Neural progenitor cell (in vitro differentiated cells): ENCODE measurements at regions not wholly inside any gene's neighbourhood (a gene's known extent, or its start where the extent isn't known, plus 50 kb on each side); places are given as distances from the start of the nearest gene placed in this dataset.
"Not testable (repeated sequence)": the region's sequence is repeated elsewhere in the genome, so short reads cannot be mapped to it uniquely, and the experiment has no call there.

Experiments used
- DNase-seq: peaks from one replicate; pipeline ENCODE4 v3.0.0-alpha.2; 2016; ENCODE audit warnings: low spot score
- H2AFZ ChIP-seq: fragments of 200-600 bp; sonication (generic); replicated peaks from 2 replicates; pipeline ENCODE4 v1.6.1; 2016; ENCODE audit warnings: antibody characterized with exemption
- H3F3A ChIP-seq: fragments of 200-600 bp; sonication (generic); 2 replicates; pipeline ENCODE4 v1.6.1; 2016; ENCODE audit warnings: antibody characterized with exemption, low read depth
- H3K27ac ChIP-seq: fragments of 200-600 bp; sonication (generic); 2 replicates; pipeline ENCODE4 v1.5.1; 2016; ENCODE audit warnings: mild to moderate bottlenecking
- H3K27me3 ChIP-seq: fragments of 200-600 bp; sonication (generic); 2 replicates; pipeline ENCODE4 v1.6.1; 2016; ENCODE audit warnings: mild to moderate bottlenecking, moderate library complexity
- H3K36me3 ChIP-seq: fragments of 200-600 bp; sonication (generic); 2 replicates; pipeline ENCODE4 v1.5.1; 2016
- H3K4me1 ChIP-seq: fragments of 200-600 bp; sonication (generic); 2 replicates; pipeline ENCODE4 v1.6.1; 2016; ENCODE audit warnings: mixed run types
- H3K4me2 ChIP-seq: fragments of 200-600 bp; sonication (generic); 2 replicates; pipeline ENCODE4 v1.6.1; 2016
- H3K4me3 ChIP-seq: fragments of 200-600 bp; sonication (generic); 2 replicates; pipeline ENCODE4 v1.5.1; 2016
- H3K79me2 ChIP-seq: fragments of 200-600 bp; sonication (generic); 2 replicates; pipeline ENCODE4 v1.6.1; 2016; ENCODE audit warnings: low read depth
- H3K9ac ChIP-seq: fragments of 200-600 bp; sonication (generic); 2 replicates; pipeline ENCODE4 v1.6.1; 2016
- H3K9me3 ChIP-seq: fragments of 200-600 bp; sonication (generic); 2 replicates; pipeline ENCODE4 v1.5.1; 2016; ENCODE audit warnings: low read depth
- H4K20me1 ChIP-seq: fragments of 200-600 bp; sonication (generic); 2 replicates; pipeline ENCODE4 v1.6.1; 2016; ENCODE audit warnings: low read depth
- H3K27ac Mint-ChIP-seq: 3 replicates; pipeline ENCODE4 v1.8.0; 2021; ENCODE audit warnings: mixed read lengths
- H3K27me3 Mint-ChIP-seq: 2 replicates; pipeline ENCODE4 v1.8.0; 2022; ENCODE audit warnings: low read depth, mild to moderate bottlenecking, inconsistent platforms, moderate library complexity, mixed read lengths; ENCODE audit not compliant: insufficient read depth
- H3K36me3 Mint-ChIP-seq: 3 replicates; pipeline ENCODE4 v1.8.0; 2021; ENCODE audit warnings: mixed read lengths
- H3K4me1 Mint-ChIP-seq: 3 replicates; pipeline ENCODE4 v1.8.0; 2021; ENCODE audit warnings: mixed read lengths
- H3K4me3 Mint-ChIP-seq: 3 replicates; pipeline ENCODE4 v1.8.0; 2021; ENCODE audit warnings: mild to moderate bottlenecking, moderate library complexity, mixed read lengths
- H3K9me3 Mint-ChIP-seq: 3 replicates; pipeline ENCODE4 v1.8.0; 2020; ENCODE audit warnings: mixed read lengths
- EZH2 ChIP-seq: fragments of 200-600 bp; sonication (generic); IDR thresholded peaks from 2 replicates; pipeline ENCODE4 v1.6.1; 2017; ENCODE audit warnings: antibody characterized with exemption, mild to moderate bottlenecking, moderate library complexity
- EZH2phosphoT487 ChIP-seq: fragments of 200-600 bp; sonication (generic); IDR thresholded peaks from 2 replicates; pipeline ENCODE4 v1.6.1; 2017; ENCODE audit warnings: antibody characterized with exemption
- TF ChIP-seq, protein P1 (sequence below): fragments of 200-600 bp; sonication (generic); IDR thresholded peaks from 2 replicates; pipeline ENCODE4 v1.5.1; 2017; ENCODE audit warnings: antibody characterized with exemption, mild to moderate bottlenecking

DNA sequence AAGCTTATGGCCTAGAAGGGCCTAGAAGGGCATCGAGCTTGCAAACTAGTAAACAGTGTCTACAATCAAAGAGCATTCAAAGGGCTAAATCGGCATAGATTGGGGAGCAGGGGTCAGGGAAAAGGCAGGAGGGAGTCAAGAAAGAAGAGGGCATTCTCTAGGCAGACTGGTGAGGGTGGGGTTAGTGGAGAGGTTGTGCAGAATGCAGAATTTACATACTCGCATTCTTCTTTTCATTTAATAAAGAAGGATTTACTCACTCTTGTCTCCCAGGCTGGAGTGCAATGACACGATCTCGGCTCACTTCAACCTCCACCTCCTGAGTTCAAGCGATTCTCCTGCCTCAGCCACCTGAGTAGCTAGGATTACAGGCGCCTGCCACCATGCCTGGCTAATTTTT lies 110.7 kb downstream of the TRIM43 start:
- TF ChIP-seq EZH2 (no peak), EZH2phosphoT487 (no peak)
- TF ChIP-seq, protein P1, sequence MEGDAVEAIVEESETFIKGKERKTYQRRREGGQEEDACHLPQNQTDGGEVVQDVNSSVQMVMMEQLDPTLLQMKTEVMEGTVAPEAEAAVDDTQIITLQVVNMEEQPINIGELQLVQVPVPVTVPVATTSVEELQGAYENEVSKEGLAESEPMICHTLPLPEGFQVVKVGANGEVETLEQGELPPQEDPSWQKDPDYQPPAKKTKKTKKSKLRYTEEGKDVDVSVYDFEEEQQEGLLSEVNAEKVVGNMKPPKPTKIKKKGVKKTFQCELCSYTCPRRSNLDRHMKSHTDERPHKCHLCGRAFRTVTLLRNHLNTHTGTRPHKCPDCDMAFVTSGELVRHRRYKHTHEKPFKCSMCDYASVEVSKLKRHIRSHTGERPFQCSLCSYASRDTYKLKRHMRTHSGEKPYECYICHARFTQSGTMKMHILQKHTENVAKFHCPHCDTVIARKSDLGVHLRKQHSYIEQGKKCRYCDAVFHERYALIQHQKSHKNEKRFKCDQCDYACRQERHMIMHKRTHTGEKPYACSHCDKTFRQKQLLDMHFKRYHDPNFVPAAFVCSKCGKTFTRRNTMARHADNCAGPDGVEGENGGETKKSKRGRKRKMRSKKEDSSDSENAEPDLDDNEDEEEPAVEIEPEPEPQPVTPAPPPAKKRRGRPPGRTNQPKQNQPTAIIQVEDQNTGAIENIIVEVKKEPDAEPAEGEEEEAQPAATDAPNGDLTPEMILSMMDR: no peak
- H3K9ac ChIP-seq: no peak overlapping the region
- H3K4me3 ChIP-seq: no peak overlapping the region
- H3K4me1 Mint-ChIP-seq: peaks cover 10% of the 10 kb centered on the region
- H3K27me3 Mint-ChIP-seq: peaks cover 5% of the 10 kb centered on the region
- H3K4me3 Mint-ChIP-seq: no peak overlapping the region
- no peak for DNase-seq
- no peaks in the 10 kb centered on the region for H3K4me1 ChIP-seq
- H3K4me2 ChIP-seq: no peak overlapping the region
- no peak overlapping the region for H3K27ac ChIP-seq
- no peaks in the 10 kb centered on the region for H3K36me3 ChIP-seq
- no peaks in the 10 kb centered on the region for H3K9me3 ChIP-seq
- no peaks in the 10 kb centered on the region for H3K79me2 ChIP-seq
- H3K27ac Mint-ChIP-seq: peak overlapping the region; percentile 47
- no peaks in the 10 kb centered on the region for H3K9me3 Mint-ChIP-seq
- H3F3A ChIP-seq: no peaks in the 10 kb centered on the region
- no peaks in the 10 kb centered on the region for H3K27me3 ChIP-seq
- no peaks in the 10 kb centered on the region for H4K20me1 ChIP-seq
- no peaks in the 10 kb centered on the region for H3K36me3 Mint-ChIP-seq
- H2AFZ ChIP-seq: no peak overlapping the region

DNA sequence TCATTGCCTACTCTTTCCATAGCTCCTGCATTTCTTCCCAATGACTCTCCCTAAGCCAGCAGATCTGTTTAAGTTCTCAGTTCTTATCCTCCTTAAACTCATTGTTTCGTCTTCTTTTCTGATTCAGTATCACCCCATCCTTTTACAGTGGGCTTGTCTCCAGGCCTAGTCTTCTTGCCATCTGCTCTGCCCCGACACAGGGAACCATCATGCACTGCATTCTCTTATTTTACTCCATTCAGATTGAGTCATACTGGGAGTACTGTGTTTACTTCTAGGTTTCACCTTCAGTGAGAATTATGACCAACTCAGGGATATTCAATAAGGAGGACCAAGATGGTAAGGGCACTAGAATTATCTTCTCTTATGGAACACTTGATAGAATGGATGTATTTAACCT lies 115.4 kb downstream of the TRIM43 start:
- not testable (repeated sequence) for DNase-seq, H3K4me1 ChIP-seq, H3K4me3 ChIP-seq, H3K4me3 Mint-ChIP-seq, H3K27me3 ChIP-seq, H3K27me3 Mint-ChIP-seq, H3K27ac Mint-ChIP-seq, H3K36me3 ChIP-seq, H3K79me2 ChIP-seq, H3K36me3 Mint-ChIP-seq, H3K9ac ChIP-seq, H2AFZ ChIP-seq, H3K4me1 Mint-ChIP-seq, H3F3A ChIP-seq, H3K4me2 ChIP-seq, H4K20me1 ChIP-seq, H3K9me3 ChIP-seq, H3K27ac ChIP-seq
- H3K9me3 Mint-ChIP-seq: peaks cover 18% of the 10 kb centered on the region

DNA sequence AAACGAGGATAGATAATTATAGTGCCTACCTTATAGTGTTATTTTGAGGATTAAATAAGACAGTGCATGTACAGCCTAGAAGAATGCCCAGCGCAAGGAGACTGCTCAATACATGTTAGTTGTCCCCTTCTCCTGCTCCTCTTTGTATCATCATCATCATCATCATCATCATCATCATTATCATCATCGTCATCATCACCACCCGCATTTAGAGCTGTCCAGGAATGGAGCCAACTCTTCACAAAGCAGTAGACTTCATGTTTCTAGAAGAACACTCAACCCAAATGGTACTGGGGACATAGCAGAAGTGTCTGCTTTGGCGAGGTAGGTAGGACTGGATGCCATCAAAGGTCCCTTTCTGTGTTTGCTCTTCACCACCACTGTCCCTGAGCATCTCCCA lies 116.0 kb downstream of the TRIM43 start:
- Mint-ChIP-seq H3K4me1 (peaks cover under 1% of the 10 kb centered on the region), H3K4me3 (peak overlapping the region; percentile 13), H3K9me3 (peaks cover 18% of the 10 kb centered on the region), H3K27ac (no peak overlapping the region), H3K36me3 (peaks cover 2% of the 10 kb centered on the region), H3K27me3 (peaks cover 6% of the 10 kb centered on the region)
- Histone ChIP-seq H3K36me3 (no peaks in the 10 kb centered on the region), H3K4me1 (no peaks in the 10 kb centered on the region), H3K27ac (no peak overlapping the region), H3F3A (no peaks in the 10 kb centered on the region), H3K27me3 (no peaks in the 10 kb centered on the region), H4K20me1 (no peaks in the 10 kb centered on the region), H2AFZ (no peak overlapping the region), H3K9me3 (no peaks in the 10 kb centered on the region), H3K79me2 (no peaks in the 10 kb centered on the region), H3K9ac (no peak overlapping the region), H3K4me3 (no peak overlapping the region), H3K4me2 (no peak overlapping the region)
- no peak for TF ChIP-seq EZH2
- no peak for TF ChIP-seq EZH2phosphoT487
- TF ChIP-seq, protein P1: no peak
- DNase-seq: no peak

DNA sequence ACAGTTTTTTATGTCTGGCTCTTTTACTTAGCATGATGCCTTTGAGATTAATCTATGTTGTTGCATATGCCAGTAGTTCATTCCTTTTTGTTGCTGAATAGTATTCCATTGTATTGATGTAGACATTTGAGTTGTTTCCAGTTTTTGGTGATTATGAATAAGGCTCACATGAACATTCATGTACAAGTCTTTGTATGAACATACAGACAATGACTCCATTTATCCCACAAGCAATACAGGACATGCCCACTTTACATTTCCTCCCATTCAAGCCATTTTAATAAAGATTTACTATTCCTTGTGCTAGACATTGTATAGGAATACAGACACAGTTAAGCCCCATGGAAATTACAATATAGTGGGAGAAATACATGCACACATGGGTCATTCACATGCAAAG lies 118.0 kb downstream of the TRIM43 start:
- peaks cover 7% of the 10 kb centered on the region for H3K27me3 Mint-ChIP-seq
- no peak for DNase-seq
- H3K36me3 Mint-ChIP-seq: peaks cover 2% of the 10 kb centered on the region
- H3K9ac ChIP-seq: no peak overlapping the region
- no peak overlapping the region for H3K4me3 Mint-ChIP-seq
- no peaks in the 10 kb centered on the region for H3K36me3 ChIP-seq
- no peaks in the 10 kb centered on the region for H3K4me1 ChIP-seq
- H3K9me3 Mint-ChIP-seq: peaks cover 18% of the 10 kb centered on the region
- no peaks in the 10 kb centered on the region for H3F3A ChIP-seq
- TF ChIP-seq EZH2phosphoT487: no peak
- TF ChIP-seq EZH2: no peak
- TF ChIP-seq, protein P1: no peak
- H3K4me2 ChIP-seq: no peak overlapping the region
- H3K79me2 ChIP-seq: no peaks in the 10 kb centered on the region
- H3K27me3 ChIP-seq: no peaks in the 10 kb centered on the region
- H3K27ac ChIP-seq: no peak overlapping the region
- H3K9me3 ChIP-seq: no peaks in the 10 kb centered on the region
- H3K4me3 ChIP-seq: no peak overlapping the region
- H2AFZ ChIP-seq: no peak overlapping the region
- no peaks in the 10 kb centered on the region for H4K20me1 ChIP-seq
- H3K4me1 Mint-ChIP-seq: peaks cover 17% of the 10 kb centered on the region
- H3K27ac Mint-ChIP-seq: no peak overlapping the region

DNA sequence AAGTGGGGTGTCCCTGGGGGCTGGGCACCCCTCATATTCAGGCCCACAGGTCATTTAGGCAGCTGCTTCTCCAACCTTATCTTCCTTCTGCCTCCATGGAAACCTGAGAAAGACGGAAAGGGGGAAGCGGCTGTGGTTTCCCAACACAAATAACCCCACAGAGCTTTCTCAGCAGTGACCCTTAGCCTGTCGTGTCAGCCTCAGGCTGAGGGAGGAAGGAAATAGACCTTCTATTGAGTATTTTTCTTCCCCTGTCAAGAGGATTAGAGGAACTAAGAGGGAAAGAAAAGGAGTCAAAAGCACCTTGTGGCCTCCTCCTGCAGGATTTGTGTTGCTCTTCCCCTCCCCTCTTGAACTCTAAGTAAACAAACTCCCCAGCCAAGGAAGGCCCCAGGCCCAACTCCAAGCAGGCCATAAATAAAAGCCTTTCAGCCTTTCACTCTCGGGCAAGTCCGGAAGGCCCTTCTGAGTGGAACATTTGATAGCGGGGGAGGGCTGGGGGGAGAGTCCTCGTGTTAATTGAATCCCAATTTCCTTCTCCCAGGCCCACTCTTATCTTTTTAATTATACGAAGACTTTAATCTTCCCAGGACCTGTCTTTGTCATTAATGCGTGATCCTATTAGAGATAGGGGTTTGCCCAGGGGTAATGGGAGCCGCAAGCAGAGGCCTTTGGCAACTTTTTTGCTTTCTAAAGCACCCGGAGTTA lies 121.8 kb downstream of the TRIM43 start:
- not testable (repeated sequence) for H3K27ac ChIP-seq
- peak overlapping the region; percentile 63 for H3K27ac Mint-ChIP-seq

DNA sequence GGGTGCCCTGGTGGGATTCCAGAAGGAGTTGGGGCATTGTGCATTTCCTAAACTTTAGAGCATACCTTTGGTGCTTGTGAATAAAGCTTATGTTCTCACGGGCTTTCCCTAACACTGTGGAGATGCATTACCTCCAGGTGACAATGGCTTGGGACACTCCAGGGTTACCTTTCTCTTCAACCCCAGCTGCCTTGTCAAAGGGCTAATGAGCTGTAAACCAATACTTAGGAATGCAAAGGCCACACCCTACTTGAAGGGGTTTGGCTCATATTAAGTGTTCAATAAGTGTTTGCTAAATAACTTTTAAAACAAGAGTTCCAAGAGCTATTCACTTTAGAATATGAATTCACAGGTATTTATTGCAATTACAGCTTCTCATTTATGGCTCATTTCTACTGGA lies 122.6 kb downstream of the TRIM43 start:
- not testable (repeated sequence) for H4K20me1 ChIP-seq, H3K27me3 Mint-ChIP-seq, H3K9me3 ChIP-seq, DNase-seq, H3K9ac ChIP-seq, H3K27ac ChIP-seq, H3K4me1 ChIP-seq, H3K36me3 ChIP-seq, H3K79me2 ChIP-seq, H3K4me3 ChIP-seq, H3F3A ChIP-seq, H3K27me3 ChIP-seq, H2AFZ ChIP-seq, H3K4me2 ChIP-seq, H3K9me3 Mint-ChIP-seq, H3K27ac Mint-ChIP-seq, H3K4me3 Mint-ChIP-seq, H3K36me3 Mint-ChIP-seq
- peaks cover 21% of the 10 kb centered on the region for H3K4me1 Mint-ChIP-seq

More for the DNA sequence above, 121.8 kb downstream of the TRIM43 start:
- Mint-ChIP-seq H3K4me1 (peaks cover 21% of the 10 kb centered on the region), H3K9me3 (peaks cover 15% of the 10 kb centered on the region)
- not testable (repeated sequence) for H3K27me3 ChIP-seq, H3K36me3 Mint-ChIP-seq, H3K79me2 ChIP-seq, DNase-seq, H3K9me3 ChIP-seq, H3K4me3 Mint-ChIP-seq, H3F3A ChIP-seq, H3K4me3 ChIP-seq, H3K27me3 Mint-ChIP-seq, H2AFZ ChIP-seq, H3K4me2 ChIP-seq, H4K20me1 ChIP-seq, H3K9ac ChIP-seq, H3K36me3 ChIP-seq, H3K4me1 ChIP-seq
